MM.1S (cell line): ENCODE measurements at regions not wholly inside any gene's neighbourhood (a gene's known extent, or its start where the extent isn't known, plus 50 kb on each side); places are given as distances from the start of the nearest gene placed in this dataset.

Experiments
- DNase-seq: peaks from one replicate; pipeline ENCODE4 v3.0.0-alpha.2; 2015
- H2AFZ ChIP-seq: fragments of 300-600 bp; sonication (generic); 2 replicates; pipeline ENCODE4 v1.6.0; 2016; ENCODE audit warnings: antibody characterized with exemption, low read length
- H3F3A ChIP-seq: fragments of 300-600 bp; sonication (generic); 2 replicates; pipeline ENCODE4 v1.6.1; 2016; ENCODE audit warnings: mild to moderate bottlenecking, antibody characterized with exemption, low read length, moderate library complexity, mixed read lengths; ENCODE audit not compliant: insufficient read depth
- H3K27ac ChIP-seq: fragments of 300-600 bp; sonication (generic); 2 replicates; pipeline ENCODE4 v1.5.1; 2016; ENCODE audit warnings: mild to moderate bottlenecking, low read length
- H3K27me3 ChIP-seq: fragments of 300-600 bp; sonication (generic); replicated peaks from 2 replicates; pipeline ENCODE4 v1.6.0; 2016; ENCODE audit warnings: low read length; ENCODE audit not compliant: insufficient read depth
- H3K36me3 ChIP-seq: fragments of 300-600 bp; sonication (generic); replicated peaks from 2 replicates; pipeline ENCODE4 v1.6.1; 2016; ENCODE audit warnings: mild to moderate bottlenecking, low read length, mixed read lengths; ENCODE audit not compliant: insufficient read depth
- H3K4me1 ChIP-seq: fragments of 300-600 bp; sonication (generic); 2 replicates; pipeline ENCODE4 v1.6.1; 2016; ENCODE audit warnings: low read length, mixed read lengths
- H3K4me2 ChIP-seq: fragments of 300-600 bp; sonication (generic); 2 replicates; pipeline ENCODE4 v1.6.0; 2016; ENCODE audit warnings: low read depth, low read length
- H3K4me3 ChIP-seq: fragments of 300-600 bp; sonication (generic); 2 replicates; pipeline ENCODE4 v1.5.1; 2016; ENCODE audit warnings: low read length, mixed read lengths
- H3K79me2 ChIP-seq: fragments of 300-600 bp; sonication (generic); 2 replicates; pipeline ENCODE4 v1.6.1; 2016; ENCODE audit warnings: mixed run types, low read length, mixed read lengths
- H3K9ac ChIP-seq: fragments of 300-600 bp; sonication (generic); 2 replicates; pipeline ENCODE4 v1.6.1; 2016; ENCODE audit warnings: low read length, mixed read lengths
- H3K9me2 ChIP-seq: fragments of 300-600 bp; sonication (generic); replicated peaks from 2 replicates; pipeline ENCODE4 v1.6.1; 2016; ENCODE audit warnings: mild to moderate bottlenecking, low read length, mixed read lengths; ENCODE audit not compliant: insufficient read depth
- H3K9me3 ChIP-seq: fragments of 300-600 bp; sonication (generic); replicated peaks from 2 replicates; pipeline ENCODE4 v1.6.1; 2016; ENCODE audit warnings: mild to moderate bottlenecking, low read length, mixed read lengths; ENCODE audit not compliant: insufficient read depth
- H4K20me1 ChIP-seq: fragments of 300-600 bp; sonication (generic); 2 replicates; pipeline ENCODE4 v1.6.1; 2016; ENCODE audit warnings: mild to moderate bottlenecking, low read length, moderate library complexity, mixed read lengths; ENCODE audit not compliant: insufficient read depth
- CTCF ChIP-seq: fragments of 300-600 bp; sonication (generic); IDR thresholded peaks from 2 replicates; pipeline ENCODE4 v1.5.1; 2016; ENCODE audit warnings: antibody characterized with exemption, low read length, mixed read lengths
- EZH2 ChIP-seq: fragments of 300-600 bp; sonication (generic); optimal IDR thresholded peaks from 2 replicates; pipeline ENCODE3; 2017; ENCODE audit warnings: low read depth, mild to moderate bottlenecking, antibody characterized with exemption, low read length, mixed read lengths
- EZH2phosphoT487 ChIP-seq: fragments of 300-600 bp; sonication (generic); IDR thresholded peaks from 2 replicates; pipeline ENCODE4 v1.6.1; 2018; ENCODE audit warnings: antibody characterized with exemption, low read length

- no peak overlapping the region for H3K9ac ChIP-seq
- H3K36me3 ChIP-seq, result no peaks in the 10 kb centered on the region
- H3K27me3 ChIP-seq, result no peaks in the 10 kb centered on the region
- H3K9me3 ChIP-seq, result no peaks in the 10 kb centered on the region
- no peaks in the 10 kb centered on the region for H3K79me2 ChIP-seq
- H3K4me1 ChIP-seq, result no peaks in the 10 kb centered on the region
- TF ChIP-seq EZH2 (no peak), EZH2phosphoT487 (no peak), CTCF (no peak)
- H2AFZ ChIP-seq, result no peak overlapping the region
- no peak overlapping the region for H3K27ac ChIP-seq
- no peaks in the 10 kb centered on the region for H3F3A ChIP-seq
- H3K4me3 ChIP-seq, result no peak overlapping the region
- no peaks in the 10 kb centered on the region for H3K9me2 ChIP-seq
- no peak for DNase-seq
- no peak overlapping the region for H3K4me2 ChIP-seq
- no peaks in the 10 kb centered on the region for H4K20me1 ChIP-seq
These were observed 605.4 kb upstream of the LCORL start for GRCh38 chr4:18626996-18627395.

- Histone ChIP-seq H3K4me3 (no peak overlapping the region), H3K4me2 (no peak overlapping the region), H3K27ac (no peak overlapping the region), H4K20me1 (no peaks in the 10 kb centered on the region), H2AFZ (no peak overlapping the region), H3K9me3 (no peaks in the 10 kb centered on the region), H3K36me3 (no peaks in the 10 kb centered on the region), H3K4me1 (no peaks in the 10 kb centered on the region), H3K9me2 (no peaks in the 10 kb centered on the region), H3K9ac (no peak overlapping the region), H3F3A (no peaks in the 10 kb centered on the region), H3K79me2 (no peaks in the 10 kb centered on the region), H3K27me3 (no peaks in the 10 kb centered on the region)
- no peak for DNase-seq
- TF ChIP-seq EZH2phosphoT487, result no peak
- TF ChIP-seq EZH2, result no peak
- TF ChIP-seq CTCF, result no peak
These were observed 604.8 kb upstream of the LCORL start for GRCh38 chr4:18626366-18626765.

- Histone ChIP-seq H3K27me3 (no peaks in the 10 kb centered on the region), H3K36me3 (no peaks in the 10 kb centered on the region), H3K9ac (no peak overlapping the region), H3K4me2 (no peak overlapping the region), H3K9me2 (no peaks in the 10 kb centered on the region), H3K9me3 (no peaks in the 10 kb centered on the region), H2AFZ (no peak overlapping the region), H3F3A (no peaks in the 10 kb centered on the region), H3K79me2 (no peaks in the 10 kb centered on the region), H3K4me3 (no peak overlapping the region), H3K27ac (no peak overlapping the region), H3K4me1 (no peaks in the 10 kb centered on the region), H4K20me1 (no peaks in the 10 kb centered on the region)
- TF ChIP-seq EZH2 (no peak), CTCF (no peak), EZH2phosphoT487 (no peak)
- DNase-seq, result no peak
These were observed 599.6 kb upstream of the LCORL start for GRCh38 chr4:18621186-18621585.

GRCh38 chr4:18616720-18617119 is 595.2 kb upstream of the LCORL start:
- TF ChIP-seq EZH2 (no peak), EZH2phosphoT487 (no peak), CTCF (no peak)
- H3K4me3 ChIP-seq, result no peak overlapping the region
- H3K27ac ChIP-seq, result no peak overlapping the region
- no peak overlapping the region for H3K4me2 ChIP-seq
- no peak overlapping the region for H3K9ac ChIP-seq
- no peaks in the 10 kb centered on the region for H3K36me3 ChIP-seq
- no peaks in the 10 kb centered on the region for H3K9me2 ChIP-seq
- no peak overlapping the region for H2AFZ ChIP-seq
- DNase-seq, result no peak
- no peaks in the 10 kb centered on the region for H3F3A ChIP-seq
- H3K79me2 ChIP-seq, result no peaks in the 10 kb centered on the region
- no peaks in the 10 kb centered on the region for H3K4me1 ChIP-seq
- H4K20me1 ChIP-seq, result no peaks in the 10 kb centered on the region
- H3K27me3 ChIP-seq, result no peaks in the 10 kb centered on the region
- H3K9me3 ChIP-seq, result no peaks in the 10 kb centered on the region
